Neural cell (in vitro differentiated cells): ENCODE measurements at regions not wholly inside any gene's neighbourhood (a gene's known extent, or its start where the extent isn't known, plus 50 kb on each side); places are given as distances from the start of the nearest gene placed in this dataset.

Source experiments
- EZH2 ChIP-seq: fragments of 200-600, 300-800 bp; shearing (Covaris generic), sonication (generic); IDR thresholded peaks from 2 replicates; pipeline ENCODE4 v1.6.1; 2014; ENCODE audit warnings: antibody characterized with exemption, low read length, borderline replicate concordance, mild to moderate bottlenecking; ENCODE audit not compliant: insufficient read depth, poor library complexity, severe bottlenecking
- MXI1 ChIP-seq: fragments of 450-650 bp; conservative IDR thresholded peaks from 2 replicates; pipeline ENCODE4 v1.6.1; 2014; ENCODE audit warnings: antibody characterized with exemption, mild to moderate bottlenecking; ENCODE audit not compliant: poor library complexity, severe bottlenecking
- POLR2AphosphoS5 ChIP-seq: IDR thresholded peaks from 2 replicates; pipeline ENCODE4 v1.6.1; 2012
- TF ChIP-seq, protein P1 (sequence below): fragments of 450-650 bp; IDR thresholded peaks from 2 replicates; pipeline ENCODE4 v1.5.1; 2014; ENCODE audit warnings: antibody characterized with exemption, mild to moderate bottlenecking, moderate library complexity; ENCODE audit not compliant: poor library complexity, severe bottlenecking

DNA sequence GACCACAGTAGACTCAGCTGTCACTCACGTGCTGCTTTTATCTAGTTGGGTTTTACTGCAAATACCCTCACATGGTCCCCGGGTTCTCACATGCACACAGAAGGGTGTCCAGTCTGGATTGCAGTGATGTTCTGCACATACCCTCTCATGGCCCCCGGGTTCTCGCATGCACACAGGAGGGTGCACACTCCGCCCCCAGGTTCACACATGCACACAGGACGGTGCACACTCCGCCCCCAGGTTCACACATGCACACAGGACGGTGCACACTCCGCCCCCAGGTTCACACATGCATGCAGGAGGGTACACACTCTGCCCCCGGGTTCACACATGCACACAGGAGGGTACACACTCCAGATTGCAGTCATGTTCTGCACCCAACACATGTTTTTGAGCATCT is 224.3 kb downstream of the ERMARD start:
- TF ChIP-seq MXI1, result no peak
- TF ChIP-seq, protein P1, sequence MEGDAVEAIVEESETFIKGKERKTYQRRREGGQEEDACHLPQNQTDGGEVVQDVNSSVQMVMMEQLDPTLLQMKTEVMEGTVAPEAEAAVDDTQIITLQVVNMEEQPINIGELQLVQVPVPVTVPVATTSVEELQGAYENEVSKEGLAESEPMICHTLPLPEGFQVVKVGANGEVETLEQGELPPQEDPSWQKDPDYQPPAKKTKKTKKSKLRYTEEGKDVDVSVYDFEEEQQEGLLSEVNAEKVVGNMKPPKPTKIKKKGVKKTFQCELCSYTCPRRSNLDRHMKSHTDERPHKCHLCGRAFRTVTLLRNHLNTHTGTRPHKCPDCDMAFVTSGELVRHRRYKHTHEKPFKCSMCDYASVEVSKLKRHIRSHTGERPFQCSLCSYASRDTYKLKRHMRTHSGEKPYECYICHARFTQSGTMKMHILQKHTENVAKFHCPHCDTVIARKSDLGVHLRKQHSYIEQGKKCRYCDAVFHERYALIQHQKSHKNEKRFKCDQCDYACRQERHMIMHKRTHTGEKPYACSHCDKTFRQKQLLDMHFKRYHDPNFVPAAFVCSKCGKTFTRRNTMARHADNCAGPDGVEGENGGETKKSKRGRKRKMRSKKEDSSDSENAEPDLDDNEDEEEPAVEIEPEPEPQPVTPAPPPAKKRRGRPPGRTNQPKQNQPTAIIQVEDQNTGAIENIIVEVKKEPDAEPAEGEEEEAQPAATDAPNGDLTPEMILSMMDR, result no peak
- no peak for TF ChIP-seq EZH2
- no peak for TF ChIP-seq POLR2AphosphoS5
